Hepatocyte (in vitro differentiated cells): ENCODE measurements at regions not wholly inside any gene's neighbourhood (a gene's known extent, or its start where the extent isn't known, plus 50 kb on each side); places are given as distances from the start of the nearest gene placed in this dataset.

Source experiments
- DNase-seq: peaks from one replicate; pipeline ENCODE4 v3.0.0-alpha.2; 2016; ENCODE audit warnings: low spot score
- H2AFZ ChIP-seq: fragments of 200-600 bp; sonication (generic); 2 replicates; pipeline ENCODE4 v1.6.0; 2016; ENCODE audit warnings: antibody characterized with exemption, mild to moderate bottlenecking
- H3K27ac ChIP-seq: fragments of 200-600 bp; sonication (generic); 2 replicates; pipeline ENCODE4 v1.5.1; 2016; ENCODE audit warnings: mild to moderate bottlenecking
- H3K27me3 ChIP-seq: fragments of 200-600 bp; sonication (generic); 2 replicates; pipeline ENCODE4 v1.6.1; 2016
- H3K36me3 ChIP-seq: fragments of 200-600 bp; sonication (generic); replicated peaks from 2 replicates; pipeline ENCODE4 v1.5.1; 2016; ENCODE audit warnings: low read depth; ENCODE audit not compliant: insufficient read depth
- H3K4me1 ChIP-seq: fragments of 200-600 bp; sonication (generic); 2 replicates; pipeline ENCODE4 v1.5.1; 2016; ENCODE audit warnings: mild to moderate bottlenecking, moderate library complexity; ENCODE audit not compliant: insufficient read depth
- H3K4me2 ChIP-seq: fragments of 200-600 bp; sonication (generic); 2 replicates; pipeline ENCODE4 v1.6.0; 2016
- H3K4me3 ChIP-seq: fragments of 200-600 bp; sonication (generic); 2 replicates; pipeline ENCODE4 v1.5.1; 2016; ENCODE audit warnings: mild to moderate bottlenecking
- H3K79me2 ChIP-seq: fragments of 200-600 bp; sonication (generic); 2 replicates; pipeline ENCODE4 v1.6.0; 2017; ENCODE audit warnings: mild to moderate bottlenecking
- H3K9me2 ChIP-seq: fragments of 200-600 bp; sonication (generic); replicated peaks from 2 replicates; pipeline ENCODE4 v1.6.0; 2017; ENCODE audit warnings: mild to moderate bottlenecking; ENCODE audit not compliant: insufficient read depth
- H3K9me3 ChIP-seq: fragments of 200-600 bp; sonication (generic); 2 replicates; pipeline ENCODE4 v1.5.1; 2016; ENCODE audit warnings: low read depth, mild to moderate bottlenecking
- H4K20me1 ChIP-seq: fragments of 200-600 bp; sonication (generic); 2 replicates; pipeline ENCODE4 v1.6.0; 2016; ENCODE audit warnings: mild to moderate bottlenecking; ENCODE audit not compliant: insufficient read depth, poor library complexity, severe bottlenecking
- EZH2 ChIP-seq: fragments of 200-600 bp; sonication (generic); IDR thresholded peaks from 2 replicates; pipeline ENCODE4 v1.6.1; 2016; ENCODE audit warnings: antibody characterized with exemption, mild to moderate bottlenecking, borderline replicate concordance
- EZH2phosphoT487 ChIP-seq: fragments of 200-600 bp; sonication (generic); IDR thresholded peaks from one replicate; pipeline ENCODE4 v1.6.1; 2018; ENCODE audit warnings: antibody characterized with exemption, mild to moderate bottlenecking, low read depth, moderate library complexity; ENCODE audit not compliant: unreplicated experiment, severe bottlenecking
- WGBS: methylation state at CpG from one replicate; pipeline ENCODE4 v1.1.6; 2016; ENCODE audit warnings: low lambda C conversion rate; ENCODE audit errors: missing lambda C conversion rate; 5-methylcytosine and 5-hydroxymethylcytosine counted together
- TF ChIP-seq, protein P1 (sequence below): fragments of 200-600 bp; sonication (generic); IDR thresholded peaks from 2 replicates; pipeline ENCODE4 v1.5.1; 2016; ENCODE audit warnings: antibody characterized with exemption, mild to moderate bottlenecking; ENCODE audit not compliant: poor library complexity

DNA sequence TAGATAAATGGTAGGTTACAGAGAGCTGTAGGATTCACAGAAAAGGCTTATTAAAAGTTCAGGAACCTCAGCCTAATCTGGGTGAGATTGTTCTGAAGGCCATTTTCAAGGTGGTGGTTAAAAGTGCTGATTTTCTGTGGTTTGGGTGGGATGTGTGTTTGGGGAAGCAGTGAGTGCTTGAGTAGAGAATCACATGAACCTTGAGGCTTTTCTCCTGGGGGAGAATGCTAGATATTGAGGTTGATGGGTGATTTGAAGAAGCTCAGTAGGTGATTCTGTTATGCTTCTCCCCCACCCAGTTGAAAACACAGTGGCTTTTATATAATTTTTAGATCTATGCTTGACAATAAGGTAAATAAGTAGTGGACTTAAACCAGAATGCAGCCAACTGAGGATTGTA is 420.9 kb downstream of the PCNX1 start:
- DNase-seq = no peak
- Histone ChIP-seq H3K9me3 (no peaks in the 10 kb centered on the region), H3K79me2 (peaks cover 100% of the 10 kb centered on the region), H3K27me3 (no peaks in the 10 kb centered on the region), H2AFZ (no peak overlapping the region), H3K27ac (no peak overlapping the region), H4K20me1 (no peaks in the 10 kb centered on the region), H3K4me1 (peaks cover 1% of the 10 kb centered on the region), H3K36me3 (no peaks in the 10 kb centered on the region), H3K9me2 (no peaks in the 10 kb centered on the region), H3K4me3 (no peak overlapping the region), H3K4me2 (no peak overlapping the region)
- TF ChIP-seq, protein P1, sequence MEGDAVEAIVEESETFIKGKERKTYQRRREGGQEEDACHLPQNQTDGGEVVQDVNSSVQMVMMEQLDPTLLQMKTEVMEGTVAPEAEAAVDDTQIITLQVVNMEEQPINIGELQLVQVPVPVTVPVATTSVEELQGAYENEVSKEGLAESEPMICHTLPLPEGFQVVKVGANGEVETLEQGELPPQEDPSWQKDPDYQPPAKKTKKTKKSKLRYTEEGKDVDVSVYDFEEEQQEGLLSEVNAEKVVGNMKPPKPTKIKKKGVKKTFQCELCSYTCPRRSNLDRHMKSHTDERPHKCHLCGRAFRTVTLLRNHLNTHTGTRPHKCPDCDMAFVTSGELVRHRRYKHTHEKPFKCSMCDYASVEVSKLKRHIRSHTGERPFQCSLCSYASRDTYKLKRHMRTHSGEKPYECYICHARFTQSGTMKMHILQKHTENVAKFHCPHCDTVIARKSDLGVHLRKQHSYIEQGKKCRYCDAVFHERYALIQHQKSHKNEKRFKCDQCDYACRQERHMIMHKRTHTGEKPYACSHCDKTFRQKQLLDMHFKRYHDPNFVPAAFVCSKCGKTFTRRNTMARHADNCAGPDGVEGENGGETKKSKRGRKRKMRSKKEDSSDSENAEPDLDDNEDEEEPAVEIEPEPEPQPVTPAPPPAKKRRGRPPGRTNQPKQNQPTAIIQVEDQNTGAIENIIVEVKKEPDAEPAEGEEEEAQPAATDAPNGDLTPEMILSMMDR = no peak
- TF ChIP-seq EZH2phosphoT487 = no peak
- TF ChIP-seq EZH2 = no peak

GRCh38 chr14:71328954-71329353 is 421.7 kb downstream of the PCNX1 start:
- H3K4me3 ChIP-seq = no peak overlapping the region
- no peak for DNase-seq
- no peaks in the 10 kb centered on the region for H3K9me3 ChIP-seq
- H3K4me2 ChIP-seq = no peak overlapping the region
- H4K20me1 ChIP-seq = no peaks in the 10 kb centered on the region
- H3K27ac ChIP-seq = no peak overlapping the region
- no peaks in the 10 kb centered on the region for H3K4me1 ChIP-seq
- 96% methylated on average over 5 of the region's 5 CpGs for WGBS
- peaks cover 100% of the 10 kb centered on the region for H3K79me2 ChIP-seq
- TF ChIP-seq EZH2 = no peak
- no peak for TF ChIP-seq EZH2phosphoT487
- TF ChIP-seq, protein P1 = no peak
- no peaks in the 10 kb centered on the region for H3K27me3 ChIP-seq
- no peaks in the 10 kb centered on the region for H3K36me3 ChIP-seq
- no peak overlapping the region for H2AFZ ChIP-seq
- no peaks in the 10 kb centered on the region for H3K9me2 ChIP-seq

GRCh38 chr14:71331403-71331802 is 424.1 kb downstream of the PCNX1 start:
- no peak overlapping the region for H3K27ac ChIP-seq
- H2AFZ ChIP-seq = no peak overlapping the region
- H4K20me1 ChIP-seq = no peaks in the 10 kb centered on the region
- no peak for TF ChIP-seq EZH2
- TF ChIP-seq, protein P1 = no peak
- TF ChIP-seq EZH2phosphoT487 = no peak
- no peak overlapping the region for H3K4me3 ChIP-seq
- H3K36me3 ChIP-seq = no peaks in the 10 kb centered on the region
- H3K79me2 ChIP-seq = peaks cover 97% of the 10 kb centered on the region
- no peaks in the 10 kb centered on the region for H3K9me2 ChIP-seq
- no peaks in the 10 kb centered on the region for H3K27me3 ChIP-seq
- DNase-seq = no peak
- peaks cover 11% of the 10 kb centered on the region for H3K4me1 ChIP-seq
- H3K9me3 ChIP-seq = no peaks in the 10 kb centered on the region
- H3K4me2 ChIP-seq = no peak overlapping the region
- 81% methylated on average over 3 of the region's 3 CpGs for WGBS

DNA sequence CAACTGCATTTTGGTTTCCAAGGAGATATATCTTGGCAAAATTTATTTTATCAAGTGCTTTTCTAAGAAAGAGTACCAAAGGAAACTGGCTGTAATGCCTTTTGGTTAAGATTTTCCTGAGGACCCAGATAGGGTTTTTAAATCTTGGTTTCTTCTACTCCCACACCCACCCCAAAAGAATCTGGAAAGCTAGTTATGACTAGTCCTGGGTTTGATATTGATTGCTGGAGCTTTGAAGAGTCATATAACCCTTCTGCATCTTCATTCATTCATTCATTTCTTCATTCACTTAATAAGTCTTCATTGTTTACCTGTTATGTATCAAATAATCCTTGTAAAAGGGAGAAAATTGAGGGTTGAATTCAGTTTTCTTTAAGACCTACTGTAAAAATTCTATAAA is 425.2 kb downstream of the PCNX1 start:
- DNase-seq = no peak
- H3K27ac ChIP-seq = no peak overlapping the region

More for the DNA sequence above, 425.2 kb downstream of the PCNX1 start:
- H3K4me1 ChIP-seq = peaks cover 17% of the 10 kb centered on the region
- no peak overlapping the region for H3K4me3 ChIP-seq
- no peaks in the 10 kb centered on the region for H3K9me2 ChIP-seq
- H3K4me2 ChIP-seq = no peak overlapping the region
- no peaks in the 10 kb centered on the region for H3K9me3 ChIP-seq
- H3K27me3 ChIP-seq = no peaks in the 10 kb centered on the region
- H3K79me2 ChIP-seq = peaks cover 92% of the 10 kb centered on the region
- no peaks in the 10 kb centered on the region for H4K20me1 ChIP-seq
- TF ChIP-seq EZH2 (no peak), EZH2phosphoT487 (no peak)
- TF ChIP-seq, protein P1 = no peak
- H3K36me3 ChIP-seq = no peaks in the 10 kb centered on the region
- no peak overlapping the region for H2AFZ ChIP-seq
